Sigmoid colon (tissue), 3 donors: ENCODE measurements at regions not wholly inside any gene's neighbourhood (a gene's known extent, or its start where the extent isn't known, plus 50 kb on each side); places are given as distances from the start of the nearest gene placed in this dataset.
"Not testable (repeated sequence)": the region's sequence is repeated elsewhere in the genome, so short reads cannot be mapped to it uniquely, and the experiment has no call there.

Experiments
- CTCF ChIP-seq, 4 experiments: fragments of 450-650 bp in 3 of 4; fragments of 200-600 bp in 1 of 4; IDR thresholded peaks; one replicate each; pipeline ENCODE4 v1.5.1; 2016 to 2019; ENCODE audit warnings: antibody characterized with exemption in 4 of 4, mild to moderate bottlenecking in 3 of 4, moderate library complexity in 2 of 4
- POLR2A ChIP-seq, 2 donors: fragments of 450-650 bp; IDR thresholded peaks; one replicate each; pipeline ENCODE4 v1.6.1; 2016; ENCODE audit warnings: antibody characterized with exemption in 2 of 2, mild to moderate bottlenecking in 2 of 2, moderate library complexity in 2 of 2

DNA sequence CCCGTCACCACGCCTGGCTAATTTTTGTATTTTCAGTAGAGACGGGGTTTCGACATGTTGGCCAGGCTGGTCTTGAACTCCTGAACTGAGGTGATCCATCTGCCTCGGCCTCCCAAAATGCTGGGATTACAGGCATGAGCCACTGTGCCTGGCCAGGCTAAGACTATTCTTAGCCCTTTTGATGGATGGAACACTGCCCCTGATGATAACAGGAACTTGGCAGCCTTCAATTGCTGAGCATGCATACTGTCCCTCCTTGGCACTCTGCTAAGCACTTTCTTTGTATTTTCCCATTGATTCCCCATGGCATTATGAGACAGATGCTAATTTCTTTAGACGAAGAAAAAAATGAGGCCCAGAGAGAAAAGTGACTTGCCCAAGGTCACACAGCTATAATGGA lies 457.6 kb downstream of the GOLGA6L6 start:
- not testable (repeated sequence) for TF ChIP-seq CTCF, POLR2A (IDR thresholded peaks at IDR 0.05)
